ENCODE measurements at regions not wholly inside any gene's neighbourhood (a gene's known extent, or its start where the extent isn't known, plus 50 kb on each side); places are given as distances from the start of the nearest gene placed in this dataset.

GRCh38 chr7:125563964-125564529 is 634.4 kb upstream of the POT1 start:
- DNase-seq (ENCODE audit: low read depth, low spot score), result no peak
- no peak overlapping the region for H3K4me3 ChIP-seq (ENCODE audit: low read depth, low read length)
- TF ChIP-seq, protein P1, sequence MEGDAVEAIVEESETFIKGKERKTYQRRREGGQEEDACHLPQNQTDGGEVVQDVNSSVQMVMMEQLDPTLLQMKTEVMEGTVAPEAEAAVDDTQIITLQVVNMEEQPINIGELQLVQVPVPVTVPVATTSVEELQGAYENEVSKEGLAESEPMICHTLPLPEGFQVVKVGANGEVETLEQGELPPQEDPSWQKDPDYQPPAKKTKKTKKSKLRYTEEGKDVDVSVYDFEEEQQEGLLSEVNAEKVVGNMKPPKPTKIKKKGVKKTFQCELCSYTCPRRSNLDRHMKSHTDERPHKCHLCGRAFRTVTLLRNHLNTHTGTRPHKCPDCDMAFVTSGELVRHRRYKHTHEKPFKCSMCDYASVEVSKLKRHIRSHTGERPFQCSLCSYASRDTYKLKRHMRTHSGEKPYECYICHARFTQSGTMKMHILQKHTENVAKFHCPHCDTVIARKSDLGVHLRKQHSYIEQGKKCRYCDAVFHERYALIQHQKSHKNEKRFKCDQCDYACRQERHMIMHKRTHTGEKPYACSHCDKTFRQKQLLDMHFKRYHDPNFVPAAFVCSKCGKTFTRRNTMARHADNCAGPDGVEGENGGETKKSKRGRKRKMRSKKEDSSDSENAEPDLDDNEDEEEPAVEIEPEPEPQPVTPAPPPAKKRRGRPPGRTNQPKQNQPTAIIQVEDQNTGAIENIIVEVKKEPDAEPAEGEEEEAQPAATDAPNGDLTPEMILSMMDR (IDR thresholded peaks at IDR 0.05; ENCODE audit: low read depth, low read length), result no peak
- in situ Hi-C loops (cut with HindIII; ENCODE audit: low sequenced_read_pairs), result no loop called here

DNA sequence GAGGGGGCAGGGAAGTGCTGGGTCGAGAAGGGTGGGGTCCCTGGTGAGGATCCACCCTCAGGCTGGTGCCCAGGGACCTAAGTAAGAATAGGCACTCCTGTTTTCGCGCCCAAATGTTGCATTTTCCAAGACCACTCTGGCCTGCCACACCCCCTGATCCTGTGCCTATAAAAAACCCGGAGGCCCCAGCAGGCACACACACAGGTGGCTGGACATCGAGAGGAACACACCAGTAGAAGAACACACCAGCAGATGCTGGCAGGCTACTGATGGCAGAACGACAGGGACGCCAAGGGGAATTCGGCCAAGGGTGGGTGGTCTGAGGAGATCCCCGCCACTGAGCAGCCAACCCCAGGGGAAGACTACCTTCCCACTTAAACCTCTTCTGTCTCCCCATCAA is 633.9 kb upstream of the POT1 start:
- no peak for DNase-seq (ENCODE audit: low read depth, low spot score)
- no peak overlapping the region for H3K4me3 ChIP-seq (ENCODE audit: low read depth, low read length)
- TF ChIP-seq, protein P1 (IDR thresholded peaks at IDR 0.05; ENCODE audit: low read depth, low read length), result no peak
- in situ Hi-C loops (cut with HindIII; ENCODE audit: low sequenced_read_pairs), result no loop called here

GRCh38 chr7:125561006-125561405 is 631.4 kb upstream of the POT1 start:
- no peak overlapping the region for H3K4me3 ChIP-seq (ENCODE audit: low read depth, low read length)
- TF ChIP-seq, protein P1 (IDR thresholded peaks at IDR 0.05; ENCODE audit: low read depth, low read length), result no peak
- in situ Hi-C loops (cut with HindIII; ENCODE audit: low sequenced_read_pairs), result no loop called here
- DNase-seq (ENCODE audit: low read depth, low spot score), result no peak

- in situ Hi-C loops (cut with HindIII; ENCODE audit: low sequenced_read_pairs), result no loop called here
- DNase-seq (ENCODE audit: low read depth, low spot score), result no peak
- H3K4me3 ChIP-seq (ENCODE audit: low read depth, low read length), result no peak overlapping the region
- TF ChIP-seq, protein P1 (IDR thresholded peaks at IDR 0.05; ENCODE audit: low read depth, low read length), result no peak
Observed at GRCh38 chr7:125559921-125560320, 630.3 kb upstream of the POT1 start.

DNA sequence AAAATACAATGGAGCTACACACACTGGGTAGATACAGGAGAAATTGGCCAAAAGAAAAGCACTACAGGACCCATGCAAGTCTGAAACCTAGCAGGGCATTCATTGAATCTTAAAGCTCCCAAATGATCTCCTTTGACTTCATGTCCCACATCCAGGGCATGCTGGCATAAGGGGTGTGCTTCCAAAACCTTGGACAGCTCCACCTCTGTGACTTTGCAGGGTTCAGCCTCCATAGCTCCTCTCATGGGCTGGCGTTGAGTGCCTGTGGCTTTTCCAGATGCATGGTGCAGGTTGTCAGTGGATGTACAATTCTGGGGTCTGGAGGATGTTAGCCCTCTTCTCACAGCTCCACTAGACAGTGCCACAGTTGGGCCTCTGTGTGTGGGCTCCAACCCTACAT is 626.3 kb upstream of the POT1 start:
- no peak for DNase-seq (ENCODE audit: low read depth, low spot score)
- no peak overlapping the region for H3K4me3 ChIP-seq (ENCODE audit: low read depth, low read length)
- in situ Hi-C loops (cut with HindIII; ENCODE audit: low sequenced_read_pairs), result no loop called here
- TF ChIP-seq, protein P1 (IDR thresholded peaks at IDR 0.05; ENCODE audit: low read depth, low read length), result no peak

GRCh38 chr7:125551008-125551407 is 621.4 kb upstream of the POT1 start:
- in situ Hi-C loops (cut with HindIII; ENCODE audit: low sequenced_read_pairs), result no loop called here
- TF ChIP-seq, protein P1 (IDR thresholded peaks at IDR 0.05; ENCODE audit: low read depth, low read length), result no peak
- no peak for DNase-seq (ENCODE audit: low read depth, low spot score)
- H3K4me3 ChIP-seq (ENCODE audit: low read depth, low read length), result no peak overlapping the region

DNA sequence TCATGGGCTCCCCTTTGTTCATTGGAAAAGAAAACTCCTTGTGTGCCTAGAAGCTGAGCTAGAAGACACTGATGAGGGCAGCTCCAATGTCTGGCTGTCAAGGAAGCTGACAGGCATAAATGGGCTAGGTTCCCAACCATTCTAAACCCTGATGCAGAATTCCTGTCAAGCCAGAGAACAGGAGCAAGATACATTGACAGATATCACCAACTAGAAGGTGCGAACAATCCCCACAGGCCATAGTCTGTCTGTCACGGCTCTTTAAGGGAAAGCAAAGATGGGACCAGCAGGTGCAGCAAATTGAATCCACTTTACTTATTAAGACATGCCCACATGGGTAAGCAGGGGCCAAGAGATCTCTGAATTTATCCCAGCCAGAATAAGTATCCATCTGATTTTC is 617.9 kb upstream of the POT1 start:
- no peak overlapping the region for H3K4me3 ChIP-seq (ENCODE audit: low read depth, low read length)
- no peak for DNase-seq (ENCODE audit: low read depth, low spot score)
- in situ Hi-C loops (cut with HindIII; ENCODE audit: low sequenced_read_pairs), result no loop called here
- TF ChIP-seq, protein P1 (IDR thresholded peaks at IDR 0.05; ENCODE audit: low read depth, low read length), result no peak
